ENCODE measurements at regions not wholly inside any gene's neighbourhood (a gene's known extent, or its start where the extent isn't known, plus 50 kb on each side); places are given as distances from the start of the nearest gene placed in this dataset.

- TF ChIP-seq, protein P1, sequence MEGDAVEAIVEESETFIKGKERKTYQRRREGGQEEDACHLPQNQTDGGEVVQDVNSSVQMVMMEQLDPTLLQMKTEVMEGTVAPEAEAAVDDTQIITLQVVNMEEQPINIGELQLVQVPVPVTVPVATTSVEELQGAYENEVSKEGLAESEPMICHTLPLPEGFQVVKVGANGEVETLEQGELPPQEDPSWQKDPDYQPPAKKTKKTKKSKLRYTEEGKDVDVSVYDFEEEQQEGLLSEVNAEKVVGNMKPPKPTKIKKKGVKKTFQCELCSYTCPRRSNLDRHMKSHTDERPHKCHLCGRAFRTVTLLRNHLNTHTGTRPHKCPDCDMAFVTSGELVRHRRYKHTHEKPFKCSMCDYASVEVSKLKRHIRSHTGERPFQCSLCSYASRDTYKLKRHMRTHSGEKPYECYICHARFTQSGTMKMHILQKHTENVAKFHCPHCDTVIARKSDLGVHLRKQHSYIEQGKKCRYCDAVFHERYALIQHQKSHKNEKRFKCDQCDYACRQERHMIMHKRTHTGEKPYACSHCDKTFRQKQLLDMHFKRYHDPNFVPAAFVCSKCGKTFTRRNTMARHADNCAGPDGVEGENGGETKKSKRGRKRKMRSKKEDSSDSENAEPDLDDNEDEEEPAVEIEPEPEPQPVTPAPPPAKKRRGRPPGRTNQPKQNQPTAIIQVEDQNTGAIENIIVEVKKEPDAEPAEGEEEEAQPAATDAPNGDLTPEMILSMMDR (IDR thresholded peaks at IDR 0.05; ENCODE audit: low read depth, low read length, missing input control), result no peak
- TF ChIP-seq RXRA (IDR thresholded peaks at IDR 0.05) (no peak), TAF1 (conservative IDR thresholded peaks at IDR 0.05) (no peak), GABPA (IDR thresholded peaks at IDR 0.05 in 1 of 2, conservative IDR thresholded peaks at IDR 0.05 in 1 of 2) (no peak), RAD21 (IDR thresholded peaks at IDR 0.05) (no peak), ZBTB33 (IDR thresholded peaks at IDR 0.05) (no peak), FOXA1 (IDR thresholded peaks at IDR 0.05) (no peak), HNF4A (conservative IDR thresholded peaks at IDR 0.05) (no peak), JUND (IDR thresholded peaks at IDR 0.05) (no peak)
- TF ChIP-seq, protein P2, sequence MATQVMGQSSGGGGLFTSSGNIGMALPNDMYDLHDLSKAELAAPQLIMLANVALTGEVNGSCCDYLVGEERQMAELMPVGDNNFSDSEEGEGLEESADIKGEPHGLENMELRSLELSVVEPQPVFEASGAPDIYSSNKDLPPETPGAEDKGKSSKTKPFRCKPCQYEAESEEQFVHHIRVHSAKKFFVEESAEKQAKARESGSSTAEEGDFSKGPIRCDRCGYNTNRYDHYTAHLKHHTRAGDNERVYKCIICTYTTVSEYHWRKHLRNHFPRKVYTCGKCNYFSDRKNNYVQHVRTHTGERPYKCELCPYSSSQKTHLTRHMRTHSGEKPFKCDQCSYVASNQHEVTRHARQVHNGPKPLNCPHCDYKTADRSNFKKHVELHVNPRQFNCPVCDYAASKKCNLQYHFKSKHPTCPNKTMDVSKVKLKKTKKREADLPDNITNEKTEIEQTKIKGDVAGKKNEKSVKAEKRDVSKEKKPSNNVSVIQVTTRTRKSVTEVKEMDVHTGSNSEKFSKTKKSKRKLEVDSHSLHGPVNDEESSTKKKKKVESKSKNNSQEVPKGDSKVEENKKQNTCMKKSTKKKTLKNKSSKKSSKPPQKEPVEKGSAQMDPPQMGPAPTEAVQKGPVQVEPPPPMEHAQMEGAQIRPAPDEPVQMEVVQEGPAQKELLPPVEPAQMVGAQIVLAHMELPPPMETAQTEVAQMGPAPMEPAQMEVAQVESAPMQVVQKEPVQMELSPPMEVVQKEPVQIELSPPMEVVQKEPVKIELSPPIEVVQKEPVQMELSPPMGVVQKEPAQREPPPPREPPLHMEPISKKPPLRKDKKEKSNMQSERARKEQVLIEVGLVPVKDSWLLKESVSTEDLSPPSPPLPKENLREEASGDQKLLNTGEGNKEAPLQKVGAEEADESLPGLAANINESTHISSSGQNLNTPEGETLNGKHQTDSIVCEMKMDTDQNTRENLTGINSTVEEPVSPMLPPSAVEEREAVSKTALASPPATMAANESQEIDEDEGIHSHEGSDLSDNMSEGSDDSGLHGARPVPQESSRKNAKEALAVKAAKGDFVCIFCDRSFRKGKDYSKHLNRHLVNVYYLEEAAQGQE (IDR thresholded peaks at IDR 0.05), result no peak
- TF ChIP-seq, protein P3, sequence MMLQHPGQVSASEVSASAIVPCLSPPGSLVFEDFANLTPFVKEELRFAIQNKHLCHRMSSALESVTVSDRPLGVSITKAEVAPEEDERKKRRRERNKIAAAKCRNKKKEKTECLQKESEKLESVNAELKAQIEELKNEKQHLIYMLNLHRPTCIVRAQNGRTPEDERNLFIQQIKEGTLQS (IDR thresholded peaks at IDR 0.05), result no peak
These were observed 132.3 kb upstream of the CRIM1 start for GRCh38 chr2:36223259-36223658.
